ENCODE measurements at regions not wholly inside any gene's neighbourhood (a gene's known extent, or its start where the extent isn't known, plus 50 kb on each side); places are given as distances from the start of the nearest gene placed in this dataset.

GRCh38 chr22:46026899-46027210, 49.9 kb upstream of the WNT7B start:
- no peak for TF ChIP-seq CTCF (IDR thresholded peaks at IDR 0.05; ENCODE audit: low read depth, low read length)
- Histone ChIP-seq H3K36me3 (no peaks in the 10 kb centered on the region), H3K9me3 (no peaks in the 10 kb centered on the region), H3K27me3 (no peaks in the 10 kb centered on the region), H3K4me1 (no peaks in the 10 kb centered on the region), H3K4me3 (ENCODE audit: low read depth, low read length) (no peak overlapping the region)
- no peak for DNase-seq

GRCh38 chr22:46027211-46028105, 50.5 kb upstream of the WNT7B start:
- DNase-seq = no peak
- no peaks in the 10 kb centered on the region for H3K4me1 ChIP-seq
- H3K4me3 ChIP-seq (ENCODE audit: low read depth, low read length) = no peak overlapping the region
- H3K36me3 ChIP-seq = no peaks in the 10 kb centered on the region
- TF ChIP-seq CTCF (IDR thresholded peaks at IDR 0.05; ENCODE audit: low read depth, low read length) = no peak
- no peaks in the 10 kb centered on the region for H3K9me3 ChIP-seq
- no peaks in the 10 kb centered on the region for H3K27me3 ChIP-seq

- H3K4me1 ChIP-seq = no peaks in the 10 kb centered on the region
- no peak for DNase-seq
- no peaks in the 10 kb centered on the region for H3K27me3 ChIP-seq
- no peak overlapping the region for H3K4me3 ChIP-seq (ENCODE audit: low read depth, low read length)
- H3K36me3 ChIP-seq = no peaks in the 10 kb centered on the region
- no peak for TF ChIP-seq CTCF (IDR thresholded peaks at IDR 0.05; ENCODE audit: low read depth, low read length)
- H3K9me3 ChIP-seq = no peaks in the 10 kb centered on the region
Measured at GRCh38 chr22:46028106-46028991, 51.4 kb upstream of the WNT7B start.

GRCh38 chr22:46029036-46029435, 52.1 kb upstream of the WNT7B start:
- Histone ChIP-seq H3K4me1 (no peaks in the 10 kb centered on the region), H3K4me3 (ENCODE audit: low read depth, low read length) (no peak overlapping the region), H3K27me3 (no peaks in the 10 kb centered on the region), H3K36me3 (no peaks in the 10 kb centered on the region), H3K9me3 (no peaks in the 10 kb centered on the region)
- TF ChIP-seq CTCF (IDR thresholded peaks at IDR 0.05; ENCODE audit: low read depth, low read length) = no peak
- DNase-seq = no peak

- no peaks in the 10 kb centered on the region for H3K9me3 ChIP-seq
- DNase-seq = no peak
- H3K27me3 ChIP-seq = no peaks in the 10 kb centered on the region
- H3K4me1 ChIP-seq = no peaks in the 10 kb centered on the region
- no peaks in the 10 kb centered on the region for H3K36me3 ChIP-seq
- no peak overlapping the region for H3K4me3 ChIP-seq (ENCODE audit: low read depth, low read length)
- TF ChIP-seq CTCF (IDR thresholded peaks at IDR 0.05; ENCODE audit: low read depth, low read length) = no peak
Measured at GRCh38 chr22:46029574-46030200, 52.7 kb upstream of the WNT7B start.

Data from BE2C (cell line).